ENCODE measurements at regions not wholly inside any gene's neighbourhood (a gene's known extent, or its start where the extent isn't known, plus 50 kb on each side); places are given as distances from the start of the nearest gene placed in this dataset.

DNA sequence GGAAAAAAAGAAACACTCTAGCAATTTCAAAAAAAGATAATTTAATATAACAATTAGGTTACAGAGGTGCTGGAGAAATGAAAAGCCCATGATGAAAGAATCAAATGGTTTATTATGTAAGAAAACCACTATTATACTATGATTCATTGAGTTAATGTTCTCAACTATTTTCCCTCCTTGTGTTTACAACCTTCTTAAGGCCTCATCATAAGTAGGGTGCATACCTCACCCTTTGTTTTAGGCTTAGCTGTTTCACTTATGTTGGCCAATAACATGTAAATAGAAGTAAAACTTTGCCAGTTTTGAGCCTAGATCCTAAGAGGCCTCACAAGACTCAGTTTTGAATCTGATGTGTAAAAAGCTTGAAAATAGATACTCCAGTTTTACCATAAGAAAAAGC is 418.3 kb upstream of the DDX18 start:
- Histone ChIP-seq H4K20me1 (no peaks in the 10 kb centered on the region), H3K9me3 (replicated peaks in 1 of 11) (no peaks in the 10 kb centered on the region), H3K4me3 (no peak overlapping the region)

DNA sequence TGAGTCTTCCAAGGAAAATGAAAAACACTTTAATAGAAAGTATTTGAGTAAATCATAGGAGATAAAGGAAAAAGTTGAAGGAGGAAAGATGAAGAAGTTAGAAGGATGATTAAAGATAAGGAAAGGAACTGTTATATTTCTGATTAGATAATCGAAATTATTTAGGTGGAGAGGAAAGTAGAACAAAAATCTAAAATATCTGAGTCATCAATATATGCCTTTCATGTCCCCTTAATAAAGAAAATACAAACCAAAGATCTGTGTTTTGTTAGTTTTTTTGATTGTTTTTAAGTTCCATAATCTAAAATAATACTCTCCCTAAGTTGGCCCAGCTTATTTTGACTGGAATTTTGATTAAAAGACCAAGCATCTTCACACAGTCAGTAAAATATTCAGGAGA is 412.9 kb upstream of the DDX18 start:
- no peaks in the 10 kb centered on the region for H4K20me1 ChIP-seq
- no peak overlapping the region for H3K4me3 ChIP-seq
- H3K36me3 ChIP-seq, result no peaks in the 10 kb centered on the region
- H3K9me3 ChIP-seq (replicated peaks in 1 of 11), result no peaks in the 10 kb centered on the region
- H3K9ac ChIP-seq, result no peak overlapping the region
- TF ChIP-seq Cebpa-rat (IDR thresholded peaks at IDR 0.05), result no peak
- H3K27me3 ChIP-seq, result no peaks in the 10 kb centered on the region
- H3K27ac ChIP-seq, result no peak overlapping the region
- no peak overlapping the region for H3K4me2 ChIP-seq
- H3K4me1 ChIP-seq, result no peaks in the 10 kb centered on the region

More for the DNA sequence above, 418.3 kb upstream of the DDX18 start:
- Histone ChIP-seq H3K4me1 (no peaks in the 10 kb centered on the region), H3K27ac (no peak overlapping the region), H3K4me2 (no peak overlapping the region), H3K36me3 (no peaks in the 10 kb centered on the region), H3K27me3 (no peaks in the 10 kb centered on the region), H3K9ac (no peak overlapping the region)
- TF ChIP-seq Cebpa-rat (IDR thresholded peaks at IDR 0.05), result no peak

DNA sequence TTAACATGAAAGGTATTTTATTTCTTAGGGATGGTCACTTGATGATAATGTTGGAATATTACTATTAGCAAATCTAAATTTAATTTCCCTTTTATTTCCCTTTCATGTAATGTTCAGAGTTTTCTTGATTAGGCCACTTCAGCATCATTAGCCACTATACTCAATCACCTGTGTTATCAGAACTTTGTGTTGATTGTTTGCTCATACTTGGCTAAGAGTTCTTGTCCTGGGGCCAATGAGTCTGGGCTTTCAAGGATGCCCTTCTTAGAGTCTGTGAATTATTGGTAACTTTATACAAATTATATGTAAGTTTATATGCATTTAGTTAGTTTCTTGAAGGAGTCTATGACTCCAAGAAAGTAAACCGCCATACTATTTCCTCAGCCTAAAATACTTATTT is 408.0 kb upstream of the DDX18 start:
- Histone ChIP-seq H3K9ac (no peak overlapping the region), H3K36me3 (no peaks in the 10 kb centered on the region), H3K27me3 (no peaks in the 10 kb centered on the region)

DNA sequence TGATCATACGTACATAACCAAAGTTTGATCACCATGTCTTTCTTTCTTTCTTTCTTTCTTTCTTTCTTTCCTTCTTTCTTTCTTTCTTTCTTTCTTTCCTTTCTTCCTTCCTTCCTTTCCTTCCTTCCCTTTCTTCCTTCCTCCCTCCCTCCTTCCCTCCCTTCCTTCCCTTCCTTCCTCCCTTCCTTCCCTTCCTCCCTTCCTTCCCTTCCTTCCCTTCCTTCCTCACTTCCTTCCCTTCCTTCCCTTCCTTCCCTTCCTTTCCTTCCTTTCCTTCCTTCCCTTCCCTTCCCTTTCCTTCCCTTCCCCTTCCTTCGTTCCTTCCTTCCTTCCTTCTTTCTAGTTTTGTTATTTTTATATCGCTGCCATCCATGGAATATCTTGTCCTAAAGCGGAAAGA is 406.7 kb upstream of the DDX18 start:
- Histone ChIP-seq H3K9me3 (replicated peaks in 1 of 11) (no peaks in the 10 kb centered on the region), H3K4me3 (no peak overlapping the region), H4K20me1 (no peaks in the 10 kb centered on the region), H3K9ac (no peak overlapping the region), H3K4me1 (no peaks in the 10 kb centered on the region), H3K27me3 (no peaks in the 10 kb centered on the region), H3K36me3 (no peaks in the 10 kb centered on the region), H3K27ac (no peak overlapping the region), H3K4me2 (no peak overlapping the region)
- no peak for TF ChIP-seq Cebpa-rat (IDR thresholded peaks at IDR 0.05)

More for the DNA sequence above, 408.0 kb upstream of the DDX18 start:
- Histone ChIP-seq H3K27ac (no peak overlapping the region), H3K4me1 (no peaks in the 10 kb centered on the region), H4K20me1 (no peaks in the 10 kb centered on the region), H3K9me3 (replicated peaks in 1 of 11) (no peaks in the 10 kb centered on the region), H3K4me3 (no peak overlapping the region), H3K4me2 (no peak overlapping the region)
- no peak for TF ChIP-seq Cebpa-rat (IDR thresholded peaks at IDR 0.05)

DNA sequence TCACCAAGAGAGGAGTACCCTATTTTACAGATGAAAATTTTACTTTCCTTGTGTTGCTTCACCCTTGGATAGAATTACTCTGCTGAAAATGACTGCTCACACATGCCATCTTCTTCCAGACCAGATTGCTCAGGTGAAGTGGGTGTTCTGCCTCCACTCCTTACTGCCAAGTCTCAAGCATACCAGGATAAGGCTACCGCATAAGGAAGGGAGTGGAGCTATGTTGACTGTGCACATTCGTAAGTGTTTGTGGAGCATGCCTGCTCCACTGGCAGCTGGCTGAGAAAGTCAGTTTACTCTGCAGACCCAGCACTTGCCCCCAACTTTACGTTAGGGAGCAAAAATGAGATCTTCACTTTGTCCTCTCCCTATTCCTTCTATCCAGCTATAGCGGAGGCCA is 405.0 kb upstream of the DDX18 start:
- Histone ChIP-seq H3K4me2 (no peak overlapping the region), H4K20me1 (no peaks in the 10 kb centered on the region), H3K4me1 (no peaks in the 10 kb centered on the region), H3K9me3 (replicated peaks in 1 of 11) (no peaks in the 10 kb centered on the region), H3K9ac (no peak overlapping the region), H3K4me3 (no peak overlapping the region), H3K36me3 (no peaks in the 10 kb centered on the region), H3K27me3 (no peaks in the 10 kb centered on the region), H3K27ac (no peak overlapping the region)
- no peak for TF ChIP-seq Cebpa-rat (IDR thresholded peaks at IDR 0.05)

DNA sequence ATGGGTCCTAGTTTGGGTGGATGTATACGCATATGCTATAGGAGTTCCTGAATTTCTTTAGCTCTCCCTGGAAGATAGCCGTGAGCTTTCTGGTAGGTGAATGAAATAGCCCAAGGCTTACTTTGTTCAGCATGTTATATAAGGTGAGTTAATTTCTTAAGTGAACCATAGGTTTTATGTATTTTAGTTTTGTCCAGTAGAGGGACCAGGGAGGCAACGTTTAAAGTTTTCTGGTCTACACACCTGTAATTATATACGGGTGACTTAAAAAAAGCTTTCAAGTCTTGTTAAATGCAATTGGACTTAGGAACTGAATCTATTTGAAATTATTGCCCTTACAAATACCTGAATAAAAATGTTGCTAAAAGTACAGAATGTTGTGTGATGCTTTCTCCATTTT is 402.5 kb upstream of the DDX18 start:
- H3K27ac ChIP-seq, result no peak overlapping the region
- H3K4me2 ChIP-seq, result no peak overlapping the region
- H3K4me1 ChIP-seq, result no peaks in the 10 kb centered on the region
- no peak overlapping the region for H3K4me3 ChIP-seq
- H3K27me3 ChIP-seq, result no peaks in the 10 kb centered on the region
- no peaks in the 10 kb centered on the region for H4K20me1 ChIP-seq
- H3K9ac ChIP-seq, result no peak overlapping the region
- no peak for TF ChIP-seq Cebpa-rat (IDR thresholded peaks at IDR 0.05)
- H3K36me3 ChIP-seq, result no peaks in the 10 kb centered on the region
- no peaks in the 10 kb centered on the region for H3K9me3 ChIP-seq (replicated peaks in 1 of 11)

DNA sequence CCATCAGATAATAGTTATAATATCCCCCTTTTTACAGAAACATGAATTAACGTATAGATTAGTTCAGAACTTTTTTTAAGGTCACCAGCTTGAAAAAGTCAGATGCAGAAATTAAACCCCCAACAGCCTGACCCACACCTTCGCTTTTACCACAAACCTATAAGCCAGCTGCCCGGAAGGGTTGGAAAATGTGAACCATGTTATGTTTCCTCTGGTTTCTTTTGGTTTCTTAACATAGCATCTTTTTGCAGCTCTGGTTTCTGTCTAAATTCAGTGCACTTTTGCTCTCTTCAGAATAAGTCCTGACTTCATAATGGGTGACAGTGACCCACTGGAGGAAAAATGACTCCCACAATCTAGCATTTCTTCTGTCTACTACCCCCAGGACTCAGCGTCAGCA is 381.7 kb upstream of the DDX18 start:
- H3K9ac ChIP-seq, result no peak overlapping the region
- H3K4me3 ChIP-seq, result no peak overlapping the region
- H3K27me3 ChIP-seq, result no peaks in the 10 kb centered on the region
- H3K27ac ChIP-seq, result no peak overlapping the region
- no peak for TF ChIP-seq Cebpa-rat (IDR thresholded peaks at IDR 0.05)
- no peaks in the 10 kb centered on the region for H4K20me1 ChIP-seq
- H3K4me2 ChIP-seq, result no peak overlapping the region
- no peaks in the 10 kb centered on the region for H3K4me1 ChIP-seq
- H3K9me3 ChIP-seq (replicated peaks in 1 of 11), result no peaks in the 10 kb centered on the region
- H3K36me3 ChIP-seq, result no peaks in the 10 kb centered on the region

DNA sequence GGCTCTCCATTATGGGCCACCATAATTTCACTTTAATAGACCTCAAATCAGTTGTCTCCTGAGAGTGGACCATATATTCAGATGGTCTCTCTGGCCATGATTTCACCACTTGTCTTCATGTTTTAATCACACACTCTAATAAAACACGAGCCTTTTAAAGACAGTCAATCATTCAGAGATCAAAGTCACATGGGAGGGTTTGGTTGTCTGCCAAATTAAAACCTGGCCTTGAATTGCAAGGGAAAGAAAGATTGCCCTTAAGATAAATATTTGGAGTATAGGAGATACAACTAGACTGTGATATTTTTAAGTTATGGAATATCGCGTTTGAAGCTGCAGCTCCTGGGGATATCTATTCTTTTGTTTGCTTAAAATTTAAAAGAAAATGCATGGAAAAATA is 377.8 kb upstream of the DDX18 start:
- Histone ChIP-seq H3K27me3 (no peaks in the 10 kb centered on the region), H3K36me3 (no peaks in the 10 kb centered on the region), H3K27ac (no peak overlapping the region), H3K4me3 (no peak overlapping the region), H3K9ac (no peak overlapping the region), H3K9me3 (replicated peaks in 1 of 11) (no peaks in the 10 kb centered on the region), H4K20me1 (no peaks in the 10 kb centered on the region), H3K4me1 (no peaks in the 10 kb centered on the region), H3K4me2 (no peak overlapping the region)
- no peak for TF ChIP-seq Cebpa-rat (IDR thresholded peaks at IDR 0.05)

DNA sequence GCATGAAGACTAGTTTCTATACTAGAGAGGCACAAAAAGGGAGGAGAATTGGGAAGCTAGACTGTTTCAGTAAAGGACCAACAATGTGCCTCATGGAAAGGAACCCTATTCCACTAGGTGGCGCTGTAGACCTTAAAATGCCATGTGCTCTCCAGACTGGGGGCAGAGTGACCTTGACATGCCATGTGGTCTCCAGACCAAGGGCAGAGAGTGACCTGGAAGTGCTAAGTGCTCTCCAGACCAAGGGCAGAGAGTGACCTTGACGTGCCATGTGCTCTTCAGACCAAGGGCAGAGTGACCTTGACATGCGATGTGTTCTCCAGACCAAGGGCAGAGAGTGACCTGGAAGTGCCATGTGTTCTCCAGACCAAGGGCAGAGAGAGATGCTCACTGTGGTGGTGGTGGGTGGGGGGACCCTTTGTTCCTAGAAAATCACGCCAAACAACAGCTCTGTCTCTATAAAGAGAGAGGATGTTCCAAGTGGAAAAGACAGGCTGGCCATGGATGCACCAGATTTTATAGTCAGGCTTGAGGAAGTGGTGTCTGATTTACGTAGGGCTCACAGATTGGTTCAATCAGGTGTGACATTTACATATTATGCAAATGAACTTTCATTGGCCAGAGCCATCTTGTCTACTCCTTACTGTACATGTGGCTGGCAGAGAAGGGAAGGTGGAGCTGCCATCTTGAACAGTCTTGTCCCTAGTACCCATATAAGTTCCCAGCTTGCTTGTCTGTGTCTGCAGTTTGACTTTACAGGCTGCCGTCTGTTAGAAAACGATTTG is 344.0 kb upstream of the DDX18 start:
- H3K9ac ChIP-seq, result no peak overlapping the region; a peak in 1 of 22 replicates
- no peak overlapping the region for H3K4me3 ChIP-seq
- H3K4me2 ChIP-seq, result no peak overlapping the region
- no peaks in the 10 kb centered on the region for H3K27me3 ChIP-seq
- H3K4me1 ChIP-seq, result no peaks in the 10 kb centered on the region
- no peaks in the 10 kb centered on the region for H3K36me3 ChIP-seq
- no peaks in the 10 kb centered on the region for H4K20me1 ChIP-seq
- H3K9me3 ChIP-seq (replicated peaks in 1 of 11), result no peaks in the 10 kb centered on the region
- no peak for TF ChIP-seq Cebpa-rat (IDR thresholded peaks at IDR 0.05)
- peak overlapping the region in 8 of 11 experiments; percentile 11 to 59 (median 48); a peak in 10 of 22 replicates for H3K27ac ChIP-seq

DNA sequence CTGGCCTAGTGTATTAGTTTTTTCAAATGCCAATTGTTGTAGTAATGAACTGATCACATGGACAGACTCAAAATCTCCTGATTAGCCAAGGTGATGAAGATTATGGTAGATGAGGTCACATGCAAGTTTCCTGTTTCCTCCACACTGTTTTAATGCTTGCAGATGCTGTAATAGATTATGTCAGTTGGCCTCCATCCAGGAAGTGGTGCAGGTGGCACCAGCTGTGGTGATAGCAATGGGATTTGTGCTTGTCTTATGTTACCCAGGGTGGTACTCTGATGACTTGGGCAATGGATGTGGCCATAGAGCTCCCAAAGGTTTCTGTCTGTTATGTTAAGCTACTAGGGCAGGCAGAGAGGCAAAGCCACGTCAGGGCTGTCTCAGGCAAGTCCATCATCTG is 332.9 kb upstream of the DDX18 start:
- H3K27ac ChIP-seq, result no peak overlapping the region
- H3K4me2 ChIP-seq, result no peak overlapping the region
- no peak for TF ChIP-seq Cebpa-rat (IDR thresholded peaks at IDR 0.05)
- H3K36me3 ChIP-seq, result no peaks in the 10 kb centered on the region
- no peaks in the 10 kb centered on the region for H3K27me3 ChIP-seq
- no peaks in the 10 kb centered on the region for H4K20me1 ChIP-seq
- no peaks in the 10 kb centered on the region for H3K4me1 ChIP-seq
- H3K9me3 ChIP-seq (replicated peaks in 1 of 11), result peaks cover 9 to 26% (median 18%) of the 10 kb centered on the region in 11 experiments; a peak in 19 of 22 replicates
- H3K4me3 ChIP-seq, result no peak overlapping the region
- no peak overlapping the region for H3K9ac ChIP-seq

Measured in BLaER1 treated with 17β-estradiol and CSF1 and Interleukin-3, amounts not matched to agents 10 nM and 100 nM (cell line).